ENCODE measurements at regions not wholly inside any gene's neighbourhood (a gene's known extent, or its start where the extent isn't known, plus 50 kb on each side); places are given as distances from the start of the nearest gene placed in this dataset.
"Not testable (repeated sequence)": the region's sequence is repeated elsewhere in the genome, so short reads cannot be mapped to it uniquely, and the experiment has no call there.

GRCh38 chr1:232335261-232335660 lies 294.7 kb downstream of the SIPA1L2 start:
- ChIA-PET CTCF (interaction anchor here (0.6 to 0.9 kb wide), 3 partner anchors 12 to 464 kb away, joined by 3 to 9 read pairs (median 5); no protein-coding TSS in a partner anchor), POLR2A (ENCODE audit: low non-redundant PET) (interaction anchor here (0.7 kb wide), 1 partner anchor 292 kb away, joined by 3 read pairs; no protein-coding TSS in a partner anchor)
- H3K27ac ChIP-seq, result no peak overlapping the region; the same call in 1 of the 2 replicates
- no peak for DNase-seq (ENCODE audit: low spot score)
- no peak for TF ChIP-seq CTCF (conservative IDR thresholded peaks at IDR 0.05; ENCODE audit: low read depth)

- TF ChIP-seq CTCF (conservative IDR thresholded peaks at IDR 0.05; ENCODE audit: low read depth), result no peak
- no peak overlapping the region for H3K27ac ChIP-seq
- peak; percentile 80 for DNase-seq (ENCODE audit: low spot score)
- ChIA-PET POLR2A (ENCODE audit: low non-redundant PET) (no interaction called here), CTCF (interaction anchor here (0.6 to 0.9 kb wide), 3 partner anchors 11 to 464 kb away, joined by 3 to 9 read pairs (median 5); no protein-coding TSS in a partner anchor)
Measured at GRCh38 chr1:232334811-232335210, 295.1 kb downstream of the SIPA1L2 start.

- ChIA-PET CTCF (no interaction called here), POLR2A (ENCODE audit: low non-redundant PET) (no interaction called here)
- TF ChIP-seq CTCF (conservative IDR thresholded peaks at IDR 0.05; ENCODE audit: low read depth), result no peak
Measured at GRCh38 chr1:232334246-232334645, 295.7 kb downstream of the SIPA1L2 start.

GRCh38 chr1:232333419-232333767 lies 296.5 kb downstream of the SIPA1L2 start:
- POLR2A ChIA-PET (ENCODE audit: low non-redundant PET), result no interaction called here
- CTCF ChIA-PET, result no interaction called here
- no peak for DNase-seq (ENCODE audit: low spot score)
- no peak for TF ChIP-seq CTCF (conservative IDR thresholded peaks at IDR 0.05; ENCODE audit: low read depth)
- H3K27ac ChIP-seq, result no peak overlapping the region

More at GRCh38 chr1:232334246-232334645, 295.7 kb downstream of the SIPA1L2 start:
- no peak for DNase-seq (ENCODE audit: low spot score)
- no peak overlapping the region for H3K27ac ChIP-seq

- DNase-seq (ENCODE audit: low spot score); CTCF ChIA-PET; H3K27ac ChIP-seq; POLR2A ChIA-PET (ENCODE audit: low non-redundant PET): not testable (repeated sequence)
Measured at GRCh38 chr1:232332710-232333418, 297.1 kb downstream of the SIPA1L2 start.

- CTCF ChIA-PET, result no interaction called here
- DNase-seq (ENCODE audit: low spot score), result no peak
- no peak for TF ChIP-seq CTCF (conservative IDR thresholded peaks at IDR 0.05; ENCODE audit: low read depth)
- 0 out of 2 replicates have a peak overlapping the region, but pooled peaks have one; percentile 10 for H3K27ac ChIP-seq
- POLR2A ChIA-PET (ENCODE audit: low non-redundant PET), result no interaction called here
Measured at GRCh38 chr1:232329103-232329813, 300.7 kb downstream of the SIPA1L2 start.
